ENCODE measurements at regions not wholly inside any gene's neighbourhood (a gene's known extent, or its start where the extent isn't known, plus 50 kb on each side); places are given as distances from the start of the nearest gene placed in this dataset.

- TF ChIP-seq POLR2A (IDR thresholded peaks at IDR 0.05), result no peak
- TF ChIP-seq, protein P1, sequence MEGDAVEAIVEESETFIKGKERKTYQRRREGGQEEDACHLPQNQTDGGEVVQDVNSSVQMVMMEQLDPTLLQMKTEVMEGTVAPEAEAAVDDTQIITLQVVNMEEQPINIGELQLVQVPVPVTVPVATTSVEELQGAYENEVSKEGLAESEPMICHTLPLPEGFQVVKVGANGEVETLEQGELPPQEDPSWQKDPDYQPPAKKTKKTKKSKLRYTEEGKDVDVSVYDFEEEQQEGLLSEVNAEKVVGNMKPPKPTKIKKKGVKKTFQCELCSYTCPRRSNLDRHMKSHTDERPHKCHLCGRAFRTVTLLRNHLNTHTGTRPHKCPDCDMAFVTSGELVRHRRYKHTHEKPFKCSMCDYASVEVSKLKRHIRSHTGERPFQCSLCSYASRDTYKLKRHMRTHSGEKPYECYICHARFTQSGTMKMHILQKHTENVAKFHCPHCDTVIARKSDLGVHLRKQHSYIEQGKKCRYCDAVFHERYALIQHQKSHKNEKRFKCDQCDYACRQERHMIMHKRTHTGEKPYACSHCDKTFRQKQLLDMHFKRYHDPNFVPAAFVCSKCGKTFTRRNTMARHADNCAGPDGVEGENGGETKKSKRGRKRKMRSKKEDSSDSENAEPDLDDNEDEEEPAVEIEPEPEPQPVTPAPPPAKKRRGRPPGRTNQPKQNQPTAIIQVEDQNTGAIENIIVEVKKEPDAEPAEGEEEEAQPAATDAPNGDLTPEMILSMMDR (IDR thresholded peaks at IDR 0.05), result no peak
Measured at GRCh38 chr1:5448486-5448885, 543.7 kb downstream of the NPHP4 start.
